Loucy (cell line): ENCODE measurements at regions not wholly inside any gene's neighbourhood (a gene's known extent, or its start where the extent isn't known, plus 50 kb on each side); places are given as distances from the start of the nearest gene placed in this dataset.

Experiments
- H2AFZ ChIP-seq: fragments of 200-600 bp; sonication (generic); 2 replicates; pipeline ENCODE4 v1.6.0; 2016; ENCODE audit warnings: antibody characterized with exemption, mild to moderate bottlenecking, low read length, moderate library complexity
- H3F3A ChIP-seq: fragments of 200-600 bp; 2 replicates; pipeline ENCODE4 v1.6.0; 2016; ENCODE audit warnings: antibody characterized with exemption, low read depth, mild to moderate bottlenecking
- H3K27me3 ChIP-seq: fragments of 200-600 bp; sonication (generic); 2 replicates; pipeline ENCODE4 v1.6.1; 2014; ENCODE audit warnings: low read length, mild to moderate bottlenecking; ENCODE audit not compliant: insufficient read depth, poor library complexity, severe bottlenecking
- H3K36me3 ChIP-seq: fragments of 200-600 bp; sonication (generic); 2 replicates; pipeline ENCODE4 v1.6.1; 2016; ENCODE audit warnings: low read length; ENCODE audit not compliant: insufficient read depth
- H3K4me1 ChIP-seq: fragments of 200-600 bp; sonication (generic); 2 replicates; pipeline ENCODE4 v1.5.1; 2014; ENCODE audit warnings: low read length, mild to moderate bottlenecking; ENCODE audit not compliant: insufficient read depth, poor library complexity, severe bottlenecking
- H3K4me2 ChIP-seq: fragments of 200-600 bp; sonication (generic); 2 replicates; pipeline ENCODE4 v1.6.0; 2014; ENCODE audit warnings: antibody characterized with exemption, low read length, low read depth, mild to moderate bottlenecking; ENCODE audit not compliant: poor library complexity, severe bottlenecking
- H3K4me3 ChIP-seq: fragments of 200-600 bp; sonication (generic); 2 replicates; pipeline ENCODE4 v1.5.1; 2014; ENCODE audit warnings: low read length, mild to moderate bottlenecking, mixed read lengths; ENCODE audit not compliant: poor library complexity, severe bottlenecking
- H3K79me2 ChIP-seq: fragments of 200-600 bp; sonication (generic); 2 replicates; pipeline ENCODE4 v1.6.1; 2014; ENCODE audit warnings: low read length; ENCODE audit not compliant: insufficient read depth
- H3K9ac ChIP-seq: fragments of 200-600 bp; sonication (generic); 2 replicates; pipeline ENCODE4 v1.6.0; 2014; ENCODE audit warnings: mild to moderate bottlenecking, low read depth, low read length, moderate library complexity; ENCODE audit not compliant: poor library complexity, severe bottlenecking
- H3K9me2 ChIP-seq: fragments of 200-600 bp; sonication (generic); replicated peaks from 2 replicates; pipeline ENCODE4 v1.6.1; 2016; ENCODE audit warnings: low read depth, low read length, mixed read lengths
- H3K9me3 ChIP-seq: fragments of 200-600 bp; sonication (generic); 2 replicates; pipeline ENCODE4 v1.6.1; 2014; ENCODE audit warnings: mild to moderate bottlenecking, antibody characterized with exemption, low read length, low read depth; ENCODE audit not compliant: insufficient read depth
- H4K20me1 ChIP-seq: fragments of 200-600 bp; sonication (generic); 2 replicates; pipeline ENCODE4 v1.6.0; 2014; ENCODE audit warnings: antibody characterized with exemption, low read length, mild to moderate bottlenecking; ENCODE audit not compliant: insufficient read depth, poor library complexity, severe bottlenecking
- EZH2phosphoT487 ChIP-seq: fragments of 200-600 bp; IDR thresholded peaks from 2 replicates; pipeline ENCODE4 v1.6.1; 2018; ENCODE audit warnings: antibody characterized with exemption, mild to moderate bottlenecking, moderate library complexity, borderline replicate concordance
- TF ChIP-seq, protein P1 (sequence below): fragments of 200-600 bp; sonication (generic); conservative IDR thresholded peaks from 2 replicates; pipeline ENCODE4 v1.5.1; 2014; ENCODE audit warnings: mild to moderate bottlenecking, antibody characterized with exemption, low read length

DNA sequence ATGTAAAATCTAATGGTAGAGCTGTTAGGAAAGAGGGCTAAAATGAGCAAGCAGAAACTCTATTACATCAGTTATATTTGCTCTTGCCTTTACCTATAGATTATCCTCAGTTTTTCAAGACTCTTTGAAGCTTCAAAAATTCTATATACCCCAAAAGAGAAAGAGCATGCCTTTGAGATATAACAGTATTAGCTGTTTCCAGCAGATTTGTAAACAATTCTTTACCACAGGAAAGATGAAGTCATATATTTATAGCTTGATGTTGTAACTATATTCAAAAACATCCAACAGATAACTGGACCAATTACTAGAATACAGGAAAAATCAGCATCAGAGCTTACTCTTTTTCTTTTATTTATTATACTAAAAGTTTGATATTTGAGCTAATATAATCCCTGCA, 416.2 kb upstream of the TPK1 start:
- H2AFZ ChIP-seq, result no peak overlapping the region
- H3K9ac ChIP-seq, result no peak overlapping the region
- H3K9me3 ChIP-seq, result no peaks in the 10 kb centered on the region

DNA sequence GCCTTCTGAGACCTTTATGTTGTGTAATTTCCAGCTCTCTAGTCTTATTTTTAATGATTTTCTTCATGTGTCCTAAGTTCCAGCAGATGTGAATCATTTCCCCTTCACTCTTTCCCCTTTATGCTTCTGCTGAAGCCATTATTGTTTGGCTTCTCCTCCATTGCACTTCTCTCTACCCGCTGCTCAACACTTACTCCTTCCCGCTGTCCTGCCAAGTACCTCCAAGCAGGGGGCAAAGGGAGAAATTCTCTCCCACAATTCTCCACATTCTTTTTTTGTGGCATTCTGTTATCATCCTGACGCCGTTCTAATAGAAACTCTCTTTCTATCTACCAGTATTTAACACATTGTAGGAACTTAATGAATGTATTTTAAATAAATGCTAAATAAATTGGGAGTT, 388.9 kb upstream of the TPK1 start:
- no peaks in the 10 kb centered on the region for H3K9me3 ChIP-seq
- H3K4me1 ChIP-seq, result no peaks in the 10 kb centered on the region
- H3K27me3 ChIP-seq, result no peaks in the 10 kb centered on the region
- no peaks in the 10 kb centered on the region for H4K20me1 ChIP-seq
- no peak overlapping the region for H3K4me2 ChIP-seq
- no peak overlapping the region for H3K9ac ChIP-seq
- no peaks in the 10 kb centered on the region for H3K9me2 ChIP-seq
- TF ChIP-seq, protein P1, sequence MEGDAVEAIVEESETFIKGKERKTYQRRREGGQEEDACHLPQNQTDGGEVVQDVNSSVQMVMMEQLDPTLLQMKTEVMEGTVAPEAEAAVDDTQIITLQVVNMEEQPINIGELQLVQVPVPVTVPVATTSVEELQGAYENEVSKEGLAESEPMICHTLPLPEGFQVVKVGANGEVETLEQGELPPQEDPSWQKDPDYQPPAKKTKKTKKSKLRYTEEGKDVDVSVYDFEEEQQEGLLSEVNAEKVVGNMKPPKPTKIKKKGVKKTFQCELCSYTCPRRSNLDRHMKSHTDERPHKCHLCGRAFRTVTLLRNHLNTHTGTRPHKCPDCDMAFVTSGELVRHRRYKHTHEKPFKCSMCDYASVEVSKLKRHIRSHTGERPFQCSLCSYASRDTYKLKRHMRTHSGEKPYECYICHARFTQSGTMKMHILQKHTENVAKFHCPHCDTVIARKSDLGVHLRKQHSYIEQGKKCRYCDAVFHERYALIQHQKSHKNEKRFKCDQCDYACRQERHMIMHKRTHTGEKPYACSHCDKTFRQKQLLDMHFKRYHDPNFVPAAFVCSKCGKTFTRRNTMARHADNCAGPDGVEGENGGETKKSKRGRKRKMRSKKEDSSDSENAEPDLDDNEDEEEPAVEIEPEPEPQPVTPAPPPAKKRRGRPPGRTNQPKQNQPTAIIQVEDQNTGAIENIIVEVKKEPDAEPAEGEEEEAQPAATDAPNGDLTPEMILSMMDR, result no peak
- no peak for TF ChIP-seq EZH2phosphoT487
- no peak overlapping the region for H2AFZ ChIP-seq
- H3K79me2 ChIP-seq, result no peaks in the 10 kb centered on the region
- H3F3A ChIP-seq, result no peaks in the 10 kb centered on the region
- no peak overlapping the region for H3K4me3 ChIP-seq
- no peaks in the 10 kb centered on the region for H3K36me3 ChIP-seq

More for the DNA sequence above, 416.2 kb upstream of the TPK1 start:
- Histone ChIP-seq H4K20me1 (no peaks in the 10 kb centered on the region), H3K4me3 (no peak overlapping the region), H3K36me3 (no peaks in the 10 kb centered on the region), H3K4me2 (no peak overlapping the region), H3K79me2 (no peaks in the 10 kb centered on the region), H3K9me2 (no peaks in the 10 kb centered on the region), H3K27me3 (no peaks in the 10 kb centered on the region), H3F3A (no peaks in the 10 kb centered on the region), H3K4me1 (no peaks in the 10 kb centered on the region)
- no peak for TF ChIP-seq EZH2phosphoT487
- TF ChIP-seq, protein P1, result no peak

DNA sequence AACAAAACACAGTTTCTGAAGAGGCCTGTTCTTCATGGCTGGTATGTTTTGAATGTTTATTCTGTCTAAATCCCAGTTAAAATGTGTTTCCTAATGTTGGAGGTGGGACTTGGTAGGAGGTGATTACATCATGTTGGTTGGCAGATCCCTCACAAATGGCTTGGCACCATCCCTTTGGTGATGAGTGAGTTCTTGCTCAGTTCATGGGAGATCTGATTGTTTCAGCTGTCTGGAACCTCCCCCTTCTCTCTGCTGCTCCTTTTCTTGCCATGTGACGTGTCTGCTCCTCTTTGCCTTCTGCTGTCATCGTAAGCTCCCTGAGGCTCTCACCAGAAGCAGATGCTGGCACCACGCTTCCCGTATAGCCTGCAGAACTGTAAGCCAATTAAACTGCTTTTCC, 383.6 kb upstream of the TPK1 start:
- H3F3A ChIP-seq, result no peaks in the 10 kb centered on the region
- no peaks in the 10 kb centered on the region for H4K20me1 ChIP-seq
- no peaks in the 10 kb centered on the region for H3K9me2 ChIP-seq
- no peaks in the 10 kb centered on the region for H3K79me2 ChIP-seq
- H3K4me1 ChIP-seq, result no peaks in the 10 kb centered on the region
- no peaks in the 10 kb centered on the region for H3K36me3 ChIP-seq
- H3K4me2 ChIP-seq, result no peak overlapping the region
- TF ChIP-seq, protein P1, result no peak
- TF ChIP-seq EZH2phosphoT487, result no peak
- no peaks in the 10 kb centered on the region for H3K27me3 ChIP-seq
- no peak overlapping the region for H3K9ac ChIP-seq
- H3K4me3 ChIP-seq, result no peak overlapping the region
- no peaks in the 10 kb centered on the region for H3K9me3 ChIP-seq
- no peak overlapping the region for H2AFZ ChIP-seq
